ENCODE measurements at regions not wholly inside any gene's neighbourhood (a gene's known extent, or its start where the extent isn't known, plus 50 kb on each side); places are given as distances from the start of the nearest gene placed in this dataset.

DNA sequence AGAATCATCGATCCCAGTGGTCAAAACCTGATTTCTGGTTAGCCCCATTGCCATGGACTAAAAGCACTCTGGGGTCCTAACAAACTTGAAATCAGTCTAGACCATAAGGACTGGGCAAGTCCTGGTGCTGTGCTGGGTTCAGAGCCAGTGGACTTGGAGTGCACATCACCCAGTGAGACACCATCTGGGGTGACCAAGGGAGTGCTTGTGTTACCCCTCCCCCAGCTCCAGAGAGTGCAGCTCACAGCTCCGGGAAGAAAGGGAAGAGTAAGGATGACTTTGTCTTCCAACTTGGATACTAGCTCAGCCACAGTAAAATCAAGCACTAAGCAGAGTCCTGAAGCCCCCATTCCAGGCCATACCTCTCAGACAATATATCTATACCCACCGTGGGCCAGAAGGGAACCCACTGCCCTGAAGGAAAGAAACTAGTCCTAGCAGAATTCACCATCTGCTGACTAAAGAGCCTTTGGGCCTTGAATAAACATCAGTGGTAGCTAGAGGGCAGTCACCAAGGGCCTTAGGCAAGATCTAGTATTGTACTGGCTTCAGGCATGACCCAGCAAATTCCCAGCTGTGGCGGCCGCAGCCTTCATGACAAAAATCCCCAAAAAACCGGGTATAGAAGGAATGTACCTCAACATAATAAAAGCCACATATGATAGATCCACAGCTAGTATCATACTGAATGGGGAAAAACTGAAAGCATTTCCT, 153.5 kb upstream of the OGFRL1 start:
- H3K27ac ChIP-seq, result no peak overlapping the region
- no peak for TF ChIP-seq ZFX (IDR thresholded peaks at IDR 0.05)
- TF ChIP-seq, protein P1, sequence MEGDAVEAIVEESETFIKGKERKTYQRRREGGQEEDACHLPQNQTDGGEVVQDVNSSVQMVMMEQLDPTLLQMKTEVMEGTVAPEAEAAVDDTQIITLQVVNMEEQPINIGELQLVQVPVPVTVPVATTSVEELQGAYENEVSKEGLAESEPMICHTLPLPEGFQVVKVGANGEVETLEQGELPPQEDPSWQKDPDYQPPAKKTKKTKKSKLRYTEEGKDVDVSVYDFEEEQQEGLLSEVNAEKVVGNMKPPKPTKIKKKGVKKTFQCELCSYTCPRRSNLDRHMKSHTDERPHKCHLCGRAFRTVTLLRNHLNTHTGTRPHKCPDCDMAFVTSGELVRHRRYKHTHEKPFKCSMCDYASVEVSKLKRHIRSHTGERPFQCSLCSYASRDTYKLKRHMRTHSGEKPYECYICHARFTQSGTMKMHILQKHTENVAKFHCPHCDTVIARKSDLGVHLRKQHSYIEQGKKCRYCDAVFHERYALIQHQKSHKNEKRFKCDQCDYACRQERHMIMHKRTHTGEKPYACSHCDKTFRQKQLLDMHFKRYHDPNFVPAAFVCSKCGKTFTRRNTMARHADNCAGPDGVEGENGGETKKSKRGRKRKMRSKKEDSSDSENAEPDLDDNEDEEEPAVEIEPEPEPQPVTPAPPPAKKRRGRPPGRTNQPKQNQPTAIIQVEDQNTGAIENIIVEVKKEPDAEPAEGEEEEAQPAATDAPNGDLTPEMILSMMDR (conservative IDR thresholded peaks at IDR 0.05), result no peak

DNA sequence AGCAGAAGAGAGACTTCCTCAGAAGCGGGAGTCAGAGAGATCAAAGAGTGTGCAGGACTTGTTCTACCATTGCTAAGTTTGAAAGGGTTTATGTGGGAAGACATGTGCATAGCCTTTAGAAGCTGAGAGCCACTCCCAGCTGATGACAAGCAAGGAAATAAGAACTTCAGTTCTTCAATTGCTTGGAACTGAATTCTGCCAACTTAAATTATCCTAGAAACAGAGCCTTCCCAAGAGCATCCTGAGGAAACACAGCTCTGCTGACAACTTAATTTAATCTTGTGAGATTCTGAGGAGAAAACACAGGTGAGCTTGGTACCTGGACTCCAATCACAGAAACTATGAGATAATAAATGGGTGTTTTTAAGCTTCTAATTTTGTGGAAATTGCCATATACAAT, 150.6 kb upstream of the OGFRL1 start:
- no peak for TF ChIP-seq ZFX (IDR thresholded peaks at IDR 0.05)
- TF ChIP-seq, protein P1 (conservative IDR thresholded peaks at IDR 0.05), result no peak

DNA sequence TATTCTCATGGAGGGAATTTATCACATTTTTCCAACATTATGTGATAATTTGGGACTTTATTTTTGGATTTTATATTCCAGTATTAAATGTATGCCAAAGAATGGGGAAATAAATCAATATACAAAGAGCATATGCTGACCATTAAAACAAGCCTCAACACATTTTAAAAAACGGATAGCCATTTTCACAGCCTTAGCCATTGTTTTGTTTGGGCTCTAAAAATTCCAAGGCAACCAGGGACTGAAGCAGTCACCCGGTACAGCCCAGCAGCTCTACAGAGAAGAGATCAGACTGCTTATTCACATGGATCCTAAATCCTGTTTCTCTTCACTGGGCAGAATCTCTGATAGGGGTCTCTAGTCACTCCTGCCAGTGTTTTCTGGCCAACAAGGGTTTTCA, 150.2 kb upstream of the OGFRL1 start:
- no peak overlapping the region for H3K27ac ChIP-seq
- TF ChIP-seq ZFX (IDR thresholded peaks at IDR 0.05), result no peak
- TF ChIP-seq, protein P1 (conservative IDR thresholded peaks at IDR 0.05), result no peak

More for the DNA sequence above, 150.6 kb upstream of the OGFRL1 start:
- no peak overlapping the region for H3K27ac ChIP-seq

DNA sequence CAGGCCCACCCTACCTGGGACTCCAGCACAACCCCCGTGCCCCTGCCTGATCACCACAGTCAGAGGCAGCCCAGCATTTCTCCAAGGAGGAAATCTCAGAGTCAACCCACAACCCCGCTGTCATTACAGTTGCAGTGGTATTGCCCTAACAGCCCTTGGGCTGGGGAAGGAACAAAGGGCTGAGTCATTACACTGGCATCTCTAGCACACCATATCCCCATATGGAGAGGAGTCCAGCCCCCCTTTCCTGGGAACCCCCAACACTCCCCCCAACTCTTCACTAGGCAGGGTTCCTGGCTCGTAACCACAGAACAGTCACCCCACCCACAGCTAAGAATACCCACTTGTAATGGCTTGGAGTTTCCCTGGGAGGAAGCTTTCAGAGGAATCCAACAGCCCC, 149.4 kb upstream of the OGFRL1 start:
- no peak overlapping the region for H3K27ac ChIP-seq
- TF ChIP-seq, protein P1 (conservative IDR thresholded peaks at IDR 0.05), result no peak
- TF ChIP-seq ZFX (IDR thresholded peaks at IDR 0.05), result no peak

DNA sequence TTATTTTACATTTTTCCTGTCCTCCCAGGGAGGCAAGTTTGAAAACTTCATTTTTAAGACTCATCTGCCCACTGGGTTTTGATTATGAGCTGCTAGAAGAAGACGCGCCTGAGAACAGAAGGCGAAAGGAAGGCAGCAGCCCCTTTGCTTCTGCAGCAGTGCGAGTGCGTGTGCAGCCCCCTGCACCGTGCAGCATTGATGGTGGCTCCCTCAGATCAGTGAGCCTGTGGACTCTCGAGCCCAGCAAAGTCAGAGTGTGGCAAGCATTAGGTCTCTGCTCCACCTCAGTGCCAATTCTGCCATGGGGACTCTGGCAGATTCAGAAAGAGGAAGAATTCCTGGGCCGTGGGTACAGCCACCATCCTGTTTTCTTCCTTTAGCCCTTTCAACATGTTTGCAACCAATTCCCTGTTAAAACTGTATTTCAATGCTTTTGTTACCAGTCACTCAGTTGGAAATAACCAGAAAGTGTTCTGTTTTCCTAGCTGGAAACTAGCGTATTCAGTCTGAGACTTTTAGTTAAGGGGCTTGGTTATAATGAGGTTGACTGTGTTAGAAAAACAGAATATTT, 134.8 kb upstream of the OGFRL1 start:
- TF ChIP-seq ZFX (IDR thresholded peaks at IDR 0.05), result no peak
- TF ChIP-seq, protein P1 (conservative IDR thresholded peaks at IDR 0.05), result no peak
- no peak overlapping the region for H3K27ac ChIP-seq

DNA sequence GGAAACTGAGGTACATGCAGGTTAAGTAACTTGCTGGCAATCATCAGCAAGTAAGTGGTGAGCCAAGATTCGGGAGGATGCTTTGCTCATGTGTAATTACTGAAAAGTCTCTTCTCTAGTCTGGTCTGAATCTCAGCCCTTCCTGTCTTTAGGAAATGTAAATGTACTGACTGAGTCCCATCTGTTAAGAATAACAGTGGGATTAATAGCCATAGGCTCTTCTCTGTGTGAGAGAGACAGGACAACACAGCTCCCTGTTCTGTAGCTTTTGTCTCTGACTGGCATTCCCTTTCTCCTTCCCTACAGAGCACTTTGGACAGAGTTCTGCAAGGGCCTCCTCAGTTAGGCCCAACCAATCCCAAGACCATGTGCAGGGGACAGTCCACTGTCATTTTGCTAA, 131.3 kb upstream of the OGFRL1 start:
- TF ChIP-seq, protein P1 (conservative IDR thresholded peaks at IDR 0.05), result no peak
- no peak for TF ChIP-seq ZFX (IDR thresholded peaks at IDR 0.05)
- no peak overlapping the region for H3K27ac ChIP-seq

DNA sequence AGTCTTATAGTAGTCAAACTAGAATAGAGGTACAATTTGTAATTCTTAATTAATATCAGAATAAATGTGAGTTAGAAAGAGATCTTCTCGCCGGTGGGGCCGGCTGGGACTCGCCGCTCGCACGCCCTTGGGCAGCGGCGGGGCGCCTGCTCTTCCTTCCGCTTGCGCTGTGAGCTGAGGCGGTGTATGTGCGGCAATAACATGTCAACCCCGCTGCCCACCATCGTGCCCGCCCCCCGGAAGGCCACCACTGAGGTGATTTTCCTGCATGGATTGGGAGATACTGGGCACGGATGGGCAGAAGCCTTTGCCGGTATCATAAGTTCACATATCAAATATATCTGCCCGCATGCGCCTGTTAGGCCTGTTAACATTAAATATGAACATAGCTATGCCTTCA, 123.7 kb upstream of the OGFRL1 start:
- H3K27ac ChIP-seq, result no peak overlapping the region
- TF ChIP-seq ZFX (IDR thresholded peaks at IDR 0.05), result no peak
- TF ChIP-seq, protein P1 (conservative IDR thresholded peaks at IDR 0.05), result no peak
